Activated CD8-positive, alpha-beta T cell treated with anti-CD3 and anti-CD28 coated beads, Interleukin-2, amount 10 ng/mL, durations not matched to agents 7 days and 5 days (primary cell): ENCODE measurements at regions not wholly inside any gene's neighbourhood (a gene's known extent, or its start where the extent isn't known, plus 50 kb on each side); places are given as distances from the start of the nearest gene placed in this dataset.
"Not testable (repeated sequence)": the region's sequence is repeated elsewhere in the genome, so short reads cannot be mapped to it uniquely, and the experiment has no call there.

Source experiments
- ATAC-seq: fragments of 150-1000 bp; cut with Tn5 transposase; one replicate; pipeline ENCODE4 v1.10.0; 2021; ENCODE audit warnings: moderate library complexity
- CTCF ChIA-PET: fragments of 350-600 bp; sonication (Branson Sonifier 250); formaldehyde crosslinking; loops from one replicate; lab custom pipeline; 2021; ENCODE audit warnings: antibody characterized with exemption; lab: Charles Lee
- POLR2A ChIA-PET: fragments of 350-600 bp; sonication (Branson Sonifier 250); formaldehyde crosslinking; loops from one replicate; lab custom pipeline; 2021; ENCODE audit warnings: antibody characterized with exemption; lab: Charles Lee
- DNase-seq: peaks from one replicate; pipeline ENCODE4 v3.0.0-alpha.2; 2020
- H3K27ac Mint-ChIP-seq: one replicate; pipeline ENCODE4 v1.8.0; 2021; ENCODE audit warnings: mild to moderate bottlenecking, mixed read lengths
- H3K27me3 Mint-ChIP-seq: one replicate; pipeline ENCODE4 v1.8.0; 2021; ENCODE audit warnings: low read depth, mixed read lengths
- H3K36me3 Mint-ChIP-seq: one replicate; pipeline ENCODE4 v1.8.0; 2021; ENCODE audit warnings: low read depth, mixed read lengths
- H3K4me1 Mint-ChIP-seq: one replicate; pipeline ENCODE4 v1.8.0; 2021; ENCODE audit warnings: low read depth, mixed read lengths
- H3K4me3 Mint-ChIP-seq: one replicate; pipeline ENCODE4 v1.8.0; 2021; ENCODE audit warnings: mild to moderate bottlenecking, mixed read lengths
- H3K9me3 Mint-ChIP-seq: one replicate; pipeline ENCODE4 v1.8.0; 2022; ENCODE audit warnings: mixed read lengths; ENCODE audit not compliant: insufficient read depth

- ATAC-seq = no peak
Measured at GRCh38 chr10:10056961-10057360, 960.7 kb upstream of the CELF2 start.

GRCh38 chr10:10067644-10068043 lies 950.0 kb upstream of the CELF2 start:
- Mint-ChIP-seq H3K4me1 (no peaks in the 10 kb centered on the region), H3K4me3 (no peak overlapping the region), H3K36me3 (no peaks in the 10 kb centered on the region), H3K27me3 (no peaks in the 10 kb centered on the region), H3K27ac (no peak overlapping the region), H3K9me3 (no peaks in the 10 kb centered on the region)
- ATAC-seq (no peak), DNase-seq (no peak)
- CTCF ChIA-PET = no interaction called here
- POLR2A ChIA-PET = no interaction called here

More at GRCh38 chr10:10056961-10057360, 960.7 kb upstream of the CELF2 start:
- Mint-ChIP-seq H3K9me3 (no peaks in the 10 kb centered on the region), H3K36me3 (no peaks in the 10 kb centered on the region), H3K4me1 (no peaks in the 10 kb centered on the region), H3K27ac (no peak overlapping the region), H3K27me3 (no peaks in the 10 kb centered on the region), H3K4me3 (no peak overlapping the region)
- ChIA-PET CTCF (interaction anchor here (0.7 kb wide), 1 partner anchor 435 kb away, joined by 3 read pairs; no protein-coding TSS in a partner anchor), POLR2A (no interaction called here)
- no peak for DNase-seq

- H3K36me3 Mint-ChIP-seq, H3K4me1 Mint-ChIP-seq, H3K4me3 Mint-ChIP-seq, H3K9me3 Mint-ChIP-seq, CTCF ChIA-PET, H3K27ac Mint-ChIP-seq, DNase-seq, H3K27me3 Mint-ChIP-seq, POLR2A ChIA-PET, ATAC-seq: not testable (repeated sequence)
Measured at GRCh38 chr10:10074847-10075246, 942.8 kb upstream of the CELF2 start.

- no peaks in the 10 kb centered on the region for H3K36me3 Mint-ChIP-seq
- ChIA-PET CTCF (no interaction called here), POLR2A (no interaction called here)
- DNase-seq (no peak), ATAC-seq (no peak)
- H3K4me1 Mint-ChIP-seq = no peaks in the 10 kb centered on the region
- H3K27me3 Mint-ChIP-seq = no peaks in the 10 kb centered on the region
- no peaks in the 10 kb centered on the region for H3K9me3 Mint-ChIP-seq
- H3K4me3 Mint-ChIP-seq = no peak overlapping the region
- no peak overlapping the region for H3K27ac Mint-ChIP-seq
Measured at GRCh38 chr10:10078446-10078845, 939.2 kb upstream of the CELF2 start.

DNA sequence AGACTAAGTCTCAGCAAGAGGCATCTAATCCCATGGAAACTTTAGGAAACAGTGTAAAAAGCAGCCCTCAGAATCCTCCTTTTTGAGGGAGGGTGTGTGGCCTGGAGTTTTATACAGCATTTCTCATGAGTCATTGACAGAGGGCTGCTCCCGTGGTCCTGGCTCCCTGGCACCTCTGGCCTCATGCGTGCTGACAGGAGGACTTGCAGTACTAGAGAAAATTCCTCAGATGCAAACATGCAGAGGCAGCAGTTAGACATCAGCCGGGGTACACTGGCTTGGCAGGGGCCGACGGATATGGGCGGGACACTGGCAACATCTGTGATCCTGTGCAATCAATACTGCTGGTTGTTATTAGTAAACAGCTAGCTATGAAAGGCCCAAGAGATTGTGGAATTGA lies 925.1 kb upstream of the CELF2 start:
- no peaks in the 10 kb centered on the region for H3K27me3 Mint-ChIP-seq
- no peak overlapping the region for H3K4me3 Mint-ChIP-seq
- no peaks in the 10 kb centered on the region for H3K4me1 Mint-ChIP-seq
- no peaks in the 10 kb centered on the region for H3K36me3 Mint-ChIP-seq
- ATAC-seq (no peak), DNase-seq (no peak)
- POLR2A ChIA-PET = no interaction called here
- CTCF ChIA-PET = no interaction called here
- H3K27ac Mint-ChIP-seq = no peak overlapping the region
- H3K9me3 Mint-ChIP-seq = no peaks in the 10 kb centered on the region

- CTCF ChIA-PET = no interaction called here
- Mint-ChIP-seq H3K4me1 (no peaks in the 10 kb centered on the region), H3K27me3 (no peaks in the 10 kb centered on the region), H3K36me3 (no peaks in the 10 kb centered on the region), H3K27ac (no peak overlapping the region), H3K4me3 (no peak overlapping the region), H3K9me3 (no peaks in the 10 kb centered on the region)
- ATAC-seq = no peak
- POLR2A ChIA-PET = no interaction called here
- DNase-seq = no peak
Measured at GRCh38 chr10:10093021-10093420, 924.7 kb upstream of the CELF2 start.

GRCh38 chr10:10094691-10095090 lies 923.0 kb upstream of the CELF2 start:
- Mint-ChIP-seq H3K9me3 (no peaks in the 10 kb centered on the region), H3K4me3 (no peak overlapping the region), H3K27ac (no peak overlapping the region), H3K27me3 (no peaks in the 10 kb centered on the region), H3K36me3 (no peaks in the 10 kb centered on the region), H3K4me1 (no peaks in the 10 kb centered on the region)
- DNase-seq (no peak), ATAC-seq (no peak)
- CTCF ChIA-PET = no interaction called here
- POLR2A ChIA-PET = no interaction called here

DNA sequence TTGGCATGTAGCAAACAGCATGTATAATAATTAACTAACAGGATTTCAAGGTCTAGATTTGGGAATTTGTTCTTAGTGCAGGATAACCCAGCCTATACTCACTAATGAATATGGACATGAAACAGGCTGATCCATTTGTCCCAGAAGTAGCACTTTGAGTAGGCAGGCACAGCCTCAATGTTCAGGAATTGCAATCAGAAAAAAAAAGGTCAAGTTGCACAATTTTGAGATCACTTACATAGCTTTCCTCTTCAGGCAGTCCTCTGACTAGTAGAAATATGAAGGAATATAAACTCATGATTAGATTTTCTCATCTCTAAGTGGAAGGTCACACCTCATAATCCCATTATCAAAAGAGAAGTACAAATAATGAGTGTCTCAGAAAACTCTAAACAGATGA lies 921.4 kb upstream of the CELF2 start:
- no peaks in the 10 kb centered on the region for H3K27me3 Mint-ChIP-seq
- no peak overlapping the region for H3K27ac Mint-ChIP-seq
- H3K4me1 Mint-ChIP-seq = no peaks in the 10 kb centered on the region
- no peak overlapping the region for H3K4me3 Mint-ChIP-seq
- H3K9me3 Mint-ChIP-seq = no peaks in the 10 kb centered on the region
- ChIA-PET CTCF (no interaction called here), POLR2A (no interaction called here)
- DNase-seq (no peak), ATAC-seq (no peak)
- H3K36me3 Mint-ChIP-seq = no peaks in the 10 kb centered on the region

- ATAC-seq (no peak), DNase-seq (no peak)
- no peak overlapping the region for H3K27ac Mint-ChIP-seq
- H3K4me1 Mint-ChIP-seq = no peaks in the 10 kb centered on the region
- no peaks in the 10 kb centered on the region for H3K9me3 Mint-ChIP-seq
- H3K27me3 Mint-ChIP-seq = no peaks in the 10 kb centered on the region
- ChIA-PET CTCF (no interaction called here), POLR2A (no interaction called here)
- no peaks in the 10 kb centered on the region for H3K36me3 Mint-ChIP-seq
- no peak overlapping the region for H3K4me3 Mint-ChIP-seq
Measured at GRCh38 chr10:10096898-10097297, 920.8 kb upstream of the CELF2 start.

DNA sequence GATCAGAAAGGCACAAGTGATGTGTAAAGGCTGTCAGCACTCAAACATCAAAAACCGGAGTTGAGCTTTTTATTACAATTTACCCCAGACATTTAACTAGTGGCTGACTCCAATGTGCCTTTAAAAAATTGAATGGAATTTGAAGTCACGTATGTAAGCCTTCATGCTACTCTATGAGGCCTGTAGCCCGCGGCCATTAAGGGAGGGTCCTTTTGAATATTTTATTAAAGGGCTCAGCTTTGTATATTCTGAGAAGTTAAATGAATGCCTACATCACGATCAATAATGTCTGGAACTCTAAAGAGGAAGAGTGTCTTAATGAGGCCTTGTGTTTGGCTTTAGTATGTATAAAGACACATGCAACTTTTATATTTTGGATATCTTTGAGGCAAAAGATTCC lies 916.6 kb upstream of the CELF2 start:
- CTCF ChIA-PET = no interaction called here
- Mint-ChIP-seq H3K27ac (no peak overlapping the region), H3K36me3 (no peaks in the 10 kb centered on the region), H3K9me3 (no peaks in the 10 kb centered on the region), H3K4me3 (no peak overlapping the region), H3K4me1 (no peaks in the 10 kb centered on the region), H3K27me3 (no peaks in the 10 kb centered on the region)
- POLR2A ChIA-PET = interaction anchor here (0.7 kb wide), 1 partner anchor 1116 kb away, joined by 3 read pairs; no protein-coding TSS in a partner anchor
- DNase-seq = no peak
- ATAC-seq = no peak

DNA sequence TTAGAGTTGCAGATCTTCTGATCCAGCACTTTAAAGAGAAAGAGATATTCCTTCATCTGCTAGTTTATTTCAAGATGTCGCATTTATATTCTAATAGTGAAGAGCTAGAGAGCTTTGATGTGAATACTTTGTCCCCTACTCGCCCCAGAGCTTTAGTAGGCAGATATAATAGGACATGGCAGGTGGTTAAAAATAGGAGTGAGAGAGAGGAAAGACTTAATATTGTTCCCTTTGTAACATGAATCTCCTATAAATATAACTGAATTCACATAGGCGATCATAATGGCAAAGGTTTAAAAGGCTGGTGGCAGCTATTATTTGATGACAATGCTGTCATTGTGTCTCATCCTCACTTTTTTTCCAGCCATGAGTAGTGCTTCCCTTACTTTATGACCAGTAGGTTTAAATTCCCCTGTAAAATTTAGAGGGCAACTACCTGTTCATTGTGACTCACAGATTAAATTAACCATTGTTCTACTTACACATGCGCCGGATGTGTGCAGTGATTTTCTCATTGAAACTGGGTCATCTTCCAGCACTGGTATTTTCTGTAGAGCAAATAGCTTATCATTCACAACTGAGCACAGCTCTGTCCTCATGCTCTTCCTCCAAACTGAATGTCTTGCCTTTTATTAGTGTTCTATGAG lies 906.7 kb upstream of the CELF2 start:
- Mint-ChIP-seq H3K27me3 (no peaks in the 10 kb centered on the region), H3K9me3 (no peaks in the 10 kb centered on the region)
- CTCF ChIA-PET = no interaction called here

DNA sequence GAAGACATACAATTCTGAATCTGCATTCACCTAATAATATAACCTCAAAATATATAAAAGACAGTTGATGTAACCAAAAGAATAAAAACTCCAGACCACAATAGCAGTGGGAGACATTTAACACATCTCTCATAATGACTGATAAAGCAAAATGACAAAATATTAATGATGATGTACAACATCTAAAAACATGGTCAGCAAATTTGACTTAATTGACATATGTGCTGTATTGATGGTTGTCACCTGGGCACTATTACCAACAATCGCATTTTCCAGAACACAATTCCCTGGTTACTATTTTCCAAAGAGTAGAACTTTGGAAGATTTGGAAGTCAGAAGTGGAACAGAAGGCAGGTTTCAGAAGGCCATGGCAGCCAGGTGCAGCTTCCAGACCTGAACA lies 899.5 kb upstream of the CELF2 start:
- H3K27ac Mint-ChIP-seq = no peak overlapping the region
- H3K4me1 Mint-ChIP-seq = no peaks in the 10 kb centered on the region
- peaks cover 8% of the 10 kb centered on the region for H3K9me3 Mint-ChIP-seq
- ATAC-seq (no peak), DNase-seq (no peak)
- no peak overlapping the region for H3K4me3 Mint-ChIP-seq
- ChIA-PET POLR2A (no interaction called here), CTCF (no interaction called here)
- no peaks in the 10 kb centered on the region for H3K36me3 Mint-ChIP-seq
- no peaks in the 10 kb centered on the region for H3K27me3 Mint-ChIP-seq

More for the DNA sequence above, 906.7 kb upstream of the CELF2 start:
- DNase-seq (no peak), ATAC-seq (no peak)
- Mint-ChIP-seq H3K27ac (no peak overlapping the region), H3K4me1 (no peaks in the 10 kb centered on the region), H3K36me3 (no peaks in the 10 kb centered on the region), H3K4me3 (no peak overlapping the region)
- POLR2A ChIA-PET = no interaction called here

- peaks cover 8% of the 10 kb centered on the region for H3K9me3 Mint-ChIP-seq
- H3K36me3 Mint-ChIP-seq = no peaks in the 10 kb centered on the region
- H3K4me3 Mint-ChIP-seq = no peak overlapping the region
- POLR2A ChIA-PET = no interaction called here
- ATAC-seq (no peak), DNase-seq (no peak)
- CTCF ChIA-PET = no interaction called here
- H3K27me3 Mint-ChIP-seq = no peaks in the 10 kb centered on the region
- no peaks in the 10 kb centered on the region for H3K4me1 Mint-ChIP-seq
- no peak overlapping the region for H3K27ac Mint-ChIP-seq
Measured at GRCh38 chr10:10120671-10121070, 897.0 kb upstream of the CELF2 start.
